ENCODE measurements at regions not wholly inside any gene's neighbourhood (a gene's known extent, or its start where the extent isn't known, plus 50 kb on each side); places are given as distances from the start of the nearest gene placed in this dataset.

DNA sequence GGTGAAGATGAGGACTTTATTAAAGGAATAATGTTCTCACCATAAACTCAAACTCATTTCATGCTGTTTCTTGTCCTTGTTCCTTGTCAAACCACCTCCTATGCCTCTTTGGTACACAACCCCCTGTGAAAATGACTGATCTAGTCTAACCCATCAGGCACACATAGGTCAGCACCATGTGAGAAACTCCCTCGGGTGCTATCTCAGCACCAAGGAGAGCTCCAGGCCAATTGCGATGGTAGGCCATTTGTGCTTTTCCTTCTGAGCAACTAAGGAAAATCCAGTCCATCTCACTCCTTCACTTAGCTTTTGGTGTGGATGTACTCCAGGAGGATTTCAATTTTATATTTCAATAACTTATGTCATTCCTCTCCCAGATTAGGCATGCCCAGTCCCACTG, 199.8 kb downstream of the ZNF608 start:
- Histone ChIP-seq H3K4me3 (no peak overlapping the region), H3K27ac (no peak overlapping the region), H3K9me3 (no peaks in the 10 kb centered on the region), H3K4me1 (no peaks in the 10 kb centered on the region), H3K36me3 (no peaks in the 10 kb centered on the region), H3K27me3 (no peaks in the 10 kb centered on the region)
- WGBS, 5 donors: 22 to 42% (median 27%) methylated on average over 2 of the region's 2 CpGs
- TF ChIP-seq POLR2AphosphoS5 (IDR thresholded peaks at IDR 0.05): no peak
- TF ChIP-seq, protein P1, sequence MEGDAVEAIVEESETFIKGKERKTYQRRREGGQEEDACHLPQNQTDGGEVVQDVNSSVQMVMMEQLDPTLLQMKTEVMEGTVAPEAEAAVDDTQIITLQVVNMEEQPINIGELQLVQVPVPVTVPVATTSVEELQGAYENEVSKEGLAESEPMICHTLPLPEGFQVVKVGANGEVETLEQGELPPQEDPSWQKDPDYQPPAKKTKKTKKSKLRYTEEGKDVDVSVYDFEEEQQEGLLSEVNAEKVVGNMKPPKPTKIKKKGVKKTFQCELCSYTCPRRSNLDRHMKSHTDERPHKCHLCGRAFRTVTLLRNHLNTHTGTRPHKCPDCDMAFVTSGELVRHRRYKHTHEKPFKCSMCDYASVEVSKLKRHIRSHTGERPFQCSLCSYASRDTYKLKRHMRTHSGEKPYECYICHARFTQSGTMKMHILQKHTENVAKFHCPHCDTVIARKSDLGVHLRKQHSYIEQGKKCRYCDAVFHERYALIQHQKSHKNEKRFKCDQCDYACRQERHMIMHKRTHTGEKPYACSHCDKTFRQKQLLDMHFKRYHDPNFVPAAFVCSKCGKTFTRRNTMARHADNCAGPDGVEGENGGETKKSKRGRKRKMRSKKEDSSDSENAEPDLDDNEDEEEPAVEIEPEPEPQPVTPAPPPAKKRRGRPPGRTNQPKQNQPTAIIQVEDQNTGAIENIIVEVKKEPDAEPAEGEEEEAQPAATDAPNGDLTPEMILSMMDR (IDR thresholded peaks at IDR 0.05): no peak
- peak in 1 of 2 donors; percentile 62 for DNase-seq
- intact Hi-C loops (cut with DNase I; ENCODE audit: low total_unique reads): no loop called here

DNA sequence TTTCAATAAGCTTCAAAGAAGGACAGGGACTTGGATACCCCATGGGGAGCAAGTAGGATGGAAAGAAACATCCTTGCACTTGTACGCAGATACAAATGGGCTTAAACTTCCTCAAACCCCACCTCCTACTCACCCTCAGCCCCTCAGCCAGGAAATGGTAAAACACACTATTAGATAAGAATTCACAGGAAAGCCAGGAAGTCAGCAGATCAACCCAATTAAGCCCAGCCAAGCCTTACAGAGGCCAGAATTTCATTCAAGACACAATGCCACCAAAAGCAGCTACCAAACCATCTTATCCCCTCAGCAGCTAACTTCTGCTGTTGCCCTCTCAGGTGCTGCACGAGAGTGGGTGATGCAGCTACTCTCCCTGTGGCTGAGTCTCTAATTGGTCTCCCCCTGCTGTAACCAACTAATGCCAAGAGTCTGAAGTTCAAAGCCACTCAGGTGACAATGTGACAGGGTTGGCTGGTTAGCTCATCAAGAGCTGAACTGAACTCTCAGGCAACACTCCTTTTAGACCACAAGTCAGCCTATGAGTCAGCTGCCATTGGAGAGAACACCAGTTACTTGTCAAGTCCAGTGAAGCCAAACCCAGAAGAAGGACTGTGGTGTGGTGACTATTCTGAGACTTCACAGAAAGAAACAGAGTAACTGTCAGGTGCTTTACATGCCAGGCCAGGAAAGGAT, 201.9 kb downstream of the ZNF608 start:
- Histone ChIP-seq H3K27ac (no peak overlapping the region), H3K9me3 (no peaks in the 10 kb centered on the region), H3K27me3 (no peaks in the 10 kb centered on the region), H3K4me3 (no peak overlapping the region), H3K4me1 (no peaks in the 10 kb centered on the region), H3K36me3 (no peaks in the 10 kb centered on the region)
- 68 to 80% (median 75%) methylated on average over 2 of the region's 2 CpGs for WGBS, 5 donors
- no peak for TF ChIP-seq POLR2AphosphoS5 (IDR thresholded peaks at IDR 0.05)
- no peak for TF ChIP-seq POLR2A (IDR thresholded peaks at IDR 0.05)
- TF ChIP-seq, protein P1 (IDR thresholded peaks at IDR 0.05): no peak
- no peak for TF ChIP-seq EP300 (IDR thresholded peaks at IDR 0.05)
- intact Hi-C loops (cut with DNase I; ENCODE audit: low total_unique reads): no loop called here
- DNase-seq: no peak

DNA sequence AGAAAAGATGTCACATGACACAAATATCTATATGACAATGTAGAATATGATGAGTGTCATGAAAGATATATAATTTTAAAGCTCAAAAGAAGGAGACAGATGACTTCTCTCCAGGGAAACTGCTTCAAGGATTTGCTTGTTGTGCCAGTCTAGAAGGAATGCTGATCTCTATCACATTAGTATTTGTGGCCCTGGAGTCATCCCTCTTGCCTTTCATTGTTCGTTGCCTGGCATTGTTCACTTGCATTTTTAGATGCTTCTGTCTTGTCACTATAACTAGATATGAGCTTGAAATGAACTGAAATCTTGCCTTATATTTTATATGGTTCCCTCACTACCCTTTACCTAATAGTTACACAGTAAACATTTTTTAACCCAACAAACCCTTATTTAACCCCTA, 207.5 kb downstream of the ZNF608 start:
- no peaks in the 10 kb centered on the region for H3K9me3 ChIP-seq
- no peaks in the 10 kb centered on the region for H3K4me1 ChIP-seq
- intact Hi-C loops (cut with DNase I; ENCODE audit: low total_unique reads): no loop called here
- TF ChIP-seq EP300 (IDR thresholded peaks at IDR 0.05) (no peak), POLR2A (IDR thresholded peaks at IDR 0.05) (no peak), POLR2AphosphoS5 (IDR thresholded peaks at IDR 0.05) (no peak)
- TF ChIP-seq, protein P1 (IDR thresholded peaks at IDR 0.05): no peak
- no peak overlapping the region for H3K27ac ChIP-seq
- H3K36me3 ChIP-seq: no peaks in the 10 kb centered on the region
- H3K4me3 ChIP-seq: no peak overlapping the region
- DNase-seq: no peak
- WGBS, 5 donors: 68 to 88% (median 81%) methylated on average over 1 of the region's 1 CpG
- no peaks in the 10 kb centered on the region for H3K27me3 ChIP-seq

DNA sequence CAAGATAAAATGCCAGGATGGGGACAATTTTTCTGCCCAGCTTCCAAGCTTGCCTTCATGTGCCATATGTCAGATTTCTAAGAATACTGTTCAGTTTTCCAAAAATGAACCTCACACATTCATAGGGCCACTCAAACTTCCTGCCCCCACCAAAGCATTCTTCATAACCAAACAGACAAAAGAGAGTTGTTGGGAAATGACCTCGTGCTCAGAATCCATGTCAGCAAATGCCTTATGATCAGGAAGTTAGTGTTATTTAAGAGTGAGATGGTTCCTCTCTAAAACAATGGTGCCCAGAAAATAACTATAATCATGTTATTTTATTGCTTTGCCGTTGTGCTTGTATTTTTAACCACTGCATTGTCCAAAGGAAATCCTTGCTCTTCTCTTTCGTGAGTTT, 208.2 kb downstream of the ZNF608 start:
- H3K4me1 ChIP-seq: no peaks in the 10 kb centered on the region

More for the DNA sequence above, 208.2 kb downstream of the ZNF608 start:
- Histone ChIP-seq H3K36me3 (no peaks in the 10 kb centered on the region), H3K9me3 (no peaks in the 10 kb centered on the region), H3K4me3 (no peak overlapping the region), H3K27me3 (no peaks in the 10 kb centered on the region), H3K27ac (peak overlapping the region in 3 of 5 donors; percentile 4 to 23 (median 15))
- DNase-seq: peak in 1 of 2 donors; percentile 27
- intact Hi-C loops (cut with DNase I; ENCODE audit: low total_unique reads): no loop called here
- 59 to 81% (median 78%) methylated on average over 3 of the region's 3 CpGs for WGBS, 5 donors
- TF ChIP-seq, protein P1 (IDR thresholded peaks at IDR 0.05): no peak
- TF ChIP-seq POLR2A (IDR thresholded peaks at IDR 0.05) (no peak), POLR2AphosphoS5 (IDR thresholded peaks at IDR 0.05) (no peak), EP300 (IDR thresholded peaks at IDR 0.05) (no peak)

Measured in stomach (tissue), 8 donors.